A549 (cell line): ENCODE measurements at regions not wholly inside any gene's neighbourhood (a gene's known extent, or its start where the extent isn't known, plus 50 kb on each side); places are given as distances from the start of the nearest gene placed in this dataset.

Source experiments
- CTCF ChIP-seq: fragments of >200 bp; sonication (Bioruptor Twin); formaldehyde crosslinking; IDR thresholded peaks from 3 replicates; pipeline ENCODE4 v1.5.1; 2016
- EP300 ChIP-seq, 2 experiments: fragments of >200 bp; sonication (Bioruptor Twin); formaldehyde crosslinking; IDR thresholded peaks; 2 replicates in 1 of 2; 3 replicates in 1 of 2; pipeline ENCODE4 v1.6.1; 2016 to 2017
- HMGXB4 ChIP-seq: fragments of 250-450 bp; sonication (Bioruptor Pico); IDR thresholded peaks from 2 replicates; pipeline ENCODE4 v1.5.0; 2021; ENCODE audit warnings: mild to moderate bottlenecking, moderate library complexity, borderline replicate concordance
- TFCP2L1 ChIP-seq: fragments of 250-450 bp; sonication (Bioruptor Pico); IDR thresholded peaks from 2 replicates; pipeline ENCODE4 v1.5.0; 2021; ENCODE audit warnings: mild to moderate bottlenecking

DNA sequence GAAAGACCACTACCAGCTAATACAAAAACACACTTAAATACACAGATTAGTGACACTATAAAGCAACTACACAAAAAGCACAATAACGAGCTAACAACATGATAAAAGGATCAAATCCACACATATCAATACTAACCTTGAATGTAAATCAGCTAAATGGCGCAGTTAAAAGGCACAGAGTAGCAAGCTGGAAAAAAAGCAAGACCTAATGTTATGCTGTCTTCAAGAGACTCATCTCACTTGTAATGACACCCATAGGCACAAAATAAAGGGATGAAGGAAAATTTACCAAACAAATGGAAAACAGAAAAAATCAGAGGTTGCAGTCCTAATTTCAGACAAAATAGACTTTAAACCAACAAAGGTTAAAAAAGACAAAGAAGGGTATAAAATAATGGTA is 86.3 kb downstream of the NUS1 start:
- TF ChIP-seq CTCF (no peak), TFCP2L1 (CRISPR knock-in tag) (no peak), EP300 (IDR thresholded peaks at IDR 0.05) (no peak), HMGXB4 (no peak)
